ENCODE measurements at regions not wholly inside any gene's neighbourhood (a gene's known extent, or its start where the extent isn't known, plus 50 kb on each side); places are given as distances from the start of the nearest gene placed in this dataset.

GRCh38 chr20:6700563-6701329 lies 66.7 kb upstream of the BMP2 start:
- Histone ChIP-seq H3K18ac (ENCODE audit: low read length) (no peak overlapping the region), H2BK15ac (ENCODE audit: low read length) (no peak overlapping the region), H2AFZ (ENCODE audit: low read length) (no peak overlapping the region), H3K4me3 (ENCODE audit: low read length in 2 of 2) (no peak overlapping the region), H2BK12ac (ENCODE audit: low read length) (no peak overlapping the region), H2BK5ac (ENCODE audit: low read length) (no peak overlapping the region), H4K91ac (ENCODE audit: low read depth, low read length, poor library complexity) (no peak overlapping the region), H2AK5ac (ENCODE audit: low read depth, low read length) (no peak overlapping the region), H3K27ac (replicated peaks; ENCODE audit: low read length) (no peak overlapping the region), H3K14ac (ENCODE audit: low read length) (no peak overlapping the region), H3K4me2 (ENCODE audit: insufficient read depth, low read length, poor library complexity, severe bottlenecking) (no peak overlapping the region), H3K4me1 (ENCODE audit: control insufficient read depth in 2 of 2, insufficient read depth in 1 of 2, low read depth in 1 of 2, low read length in 2 of 2) (peaks cover 0 to 8% of the 10 kb centered on the region in 2 donors), H2BK120ac (ENCODE audit: low read depth, low read length) (no peak overlapping the region), H3K36me3 (replicated peaks in 1 of 2; ENCODE audit: control insufficient read depth in 2 of 2, insufficient read depth in 2 of 2, low read length in 2 of 2) (no peaks in the 10 kb centered on the region), H3K79me1 (ENCODE audit: low read depth, low read length) (no peaks in the 10 kb centered on the region), H4K8ac (ENCODE audit: low read depth, low read length) (no peak overlapping the region), H3K23ac (ENCODE audit: low read depth, low read length, poor library complexity) (no peak overlapping the region), H3K27me3 (ENCODE audit: control insufficient read depth in 3 of 3, insufficient read depth in 3 of 3, low read depth in 1 of 3, low read length in 3 of 3) (no peaks in the 10 kb centered on the region), H3K4ac (ENCODE audit: low read length) (no peak overlapping the region), H3K9ac (ENCODE audit: low read depth, low read length, poor library complexity) (no peak overlapping the region), H3K9me3 (replicated peaks in 1 of 2; ENCODE audit: control insufficient read depth in 2 of 2, insufficient read depth in 1 of 2, low read depth in 1 of 2, low read length in 2 of 2) (no peaks in the 10 kb centered on the region)
- no CpG with 5 or more reads among the region's 11 CpGs for WGBS, 2 donors (ENCODE audit: extremely low coverage in 2 of 2, insufficient read length in 2 of 2, insufficient replicate concordance in 1 of 2)
- no peak for DNase-seq (ENCODE audit: low spot score)

- no peak overlapping the region for H3K9ac ChIP-seq (ENCODE audit: low read depth, low read length, poor library complexity)
- H2AFZ ChIP-seq (ENCODE audit: low read length) = no peak overlapping the region
- no peak overlapping the region for H2BK120ac ChIP-seq (ENCODE audit: low read depth, low read length)
- no peaks in the 10 kb centered on the region for H3K27me3 ChIP-seq (ENCODE audit: control insufficient read depth in 3 of 3, insufficient read depth in 3 of 3, low read depth in 1 of 3, low read length in 3 of 3)
- H3K4me3 ChIP-seq (ENCODE audit: low read length in 2 of 2) = no peak overlapping the region
- H3K4me1 ChIP-seq (ENCODE audit: control insufficient read depth in 2 of 2, insufficient read depth in 1 of 2, low read depth in 1 of 2, low read length in 2 of 2) = peaks cover 0 to 8% of the 10 kb centered on the region in 2 donors
- H3K23ac ChIP-seq (ENCODE audit: low read depth, low read length, poor library complexity) = no peak overlapping the region
- no peak overlapping the region for H3K27ac ChIP-seq (replicated peaks; ENCODE audit: low read length)
- no peak overlapping the region for H2AK5ac ChIP-seq (ENCODE audit: low read depth, low read length)
- no peak overlapping the region for H2BK5ac ChIP-seq (ENCODE audit: low read length)
- no peak overlapping the region for H3K4ac ChIP-seq (ENCODE audit: low read length)
- no peaks in the 10 kb centered on the region for H3K9me3 ChIP-seq (replicated peaks in 1 of 2; ENCODE audit: control insufficient read depth in 2 of 2, insufficient read depth in 1 of 2, low read depth in 1 of 2, low read length in 2 of 2)
- no peaks in the 10 kb centered on the region for H3K79me1 ChIP-seq (ENCODE audit: low read depth, low read length)
- no peak overlapping the region for H3K4me2 ChIP-seq (ENCODE audit: insufficient read depth, low read length, poor library complexity, severe bottlenecking)
- no peak overlapping the region for H2BK15ac ChIP-seq (ENCODE audit: low read length)
- H4K8ac ChIP-seq (ENCODE audit: low read depth, low read length) = no peak overlapping the region
- H4K91ac ChIP-seq (ENCODE audit: low read depth, low read length, poor library complexity) = no peak overlapping the region
- no peak overlapping the region for H2BK12ac ChIP-seq (ENCODE audit: low read length)
- WGBS, 2 donors (ENCODE audit: extremely low coverage in 2 of 2, insufficient read length in 2 of 2, insufficient replicate concordance in 1 of 2) = no CpG with 5 or more reads among the region's 3 CpGs
- DNase-seq (ENCODE audit: low spot score) = no peak
- no peak overlapping the region for H3K14ac ChIP-seq (ENCODE audit: low read length)
- H3K36me3 ChIP-seq (replicated peaks in 1 of 2; ENCODE audit: control insufficient read depth in 2 of 2, insufficient read depth in 2 of 2, low read length in 2 of 2) = no peaks in the 10 kb centered on the region
- no peak overlapping the region for H3K18ac ChIP-seq (ENCODE audit: low read length)
Observed at GRCh38 chr20:6699921-6700562, 67.4 kb upstream of the BMP2 start.

DNA sequence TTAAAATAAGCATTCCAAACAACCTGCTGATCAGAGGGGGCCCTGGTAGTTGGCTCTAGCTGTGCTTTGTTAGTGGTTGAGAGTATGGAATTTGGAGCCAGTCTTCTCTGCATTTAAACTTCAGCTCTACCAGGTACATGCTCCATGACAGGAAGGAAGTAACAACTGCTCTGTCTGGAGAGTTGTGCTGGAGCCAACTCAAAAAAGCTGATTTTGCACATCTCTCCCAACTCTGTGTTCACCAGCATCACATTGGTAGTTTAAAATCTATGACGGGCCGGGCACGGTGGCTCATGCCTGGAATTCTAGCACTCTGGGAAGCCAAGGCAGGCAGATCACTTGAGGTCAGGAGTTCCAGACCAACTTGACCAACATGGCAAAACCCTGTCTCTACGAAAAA lies 68.8 kb upstream of the BMP2 start:
- no CpG with 5 or more reads among the region's 4 CpGs for WGBS, 2 donors (ENCODE audit: extremely low coverage in 2 of 2, insufficient read length in 2 of 2, insufficient replicate concordance in 1 of 2)
- no peak overlapping the region for H3K27ac ChIP-seq (replicated peaks; ENCODE audit: low read length)
- H3K4me2 ChIP-seq (ENCODE audit: insufficient read depth, low read length, poor library complexity, severe bottlenecking) = no peak overlapping the region
- DNase-seq (ENCODE audit: low spot score) = no peak
- no peak overlapping the region for H2AFZ ChIP-seq (ENCODE audit: low read length)
- H4K8ac ChIP-seq (ENCODE audit: low read depth, low read length) = no peak overlapping the region
- H2BK12ac ChIP-seq (ENCODE audit: low read length) = no peak overlapping the region
- H3K9me3 ChIP-seq (replicated peaks in 1 of 2; ENCODE audit: control insufficient read depth in 2 of 2, insufficient read depth in 1 of 2, low read depth in 1 of 2, low read length in 2 of 2) = no peaks in the 10 kb centered on the region
- H3K4me3 ChIP-seq (ENCODE audit: low read length in 2 of 2) = no peak overlapping the region
- H2BK15ac ChIP-seq (ENCODE audit: low read length) = no peak overlapping the region
- no peak overlapping the region for H3K18ac ChIP-seq (ENCODE audit: low read length)
- no peak overlapping the region for H3K9ac ChIP-seq (ENCODE audit: low read depth, low read length, poor library complexity)
- H3K23ac ChIP-seq (ENCODE audit: low read depth, low read length, poor library complexity) = no peak overlapping the region
- H3K27me3 ChIP-seq (ENCODE audit: control insufficient read depth in 3 of 3, insufficient read depth in 3 of 3, low read depth in 1 of 3, low read length in 3 of 3) = no peaks in the 10 kb centered on the region
- no peaks in the 10 kb centered on the region for H3K79me1 ChIP-seq (ENCODE audit: low read depth, low read length)
- H4K91ac ChIP-seq (ENCODE audit: low read depth, low read length, poor library complexity) = no peak overlapping the region
- H2AK5ac ChIP-seq (ENCODE audit: low read depth, low read length) = no peak overlapping the region
- H2BK120ac ChIP-seq (ENCODE audit: low read depth, low read length) = no peak overlapping the region
- H3K4ac ChIP-seq (ENCODE audit: low read length) = no peak overlapping the region
- H3K4me1 ChIP-seq (ENCODE audit: control insufficient read depth in 2 of 2, insufficient read depth in 1 of 2, low read depth in 1 of 2, low read length in 2 of 2) = peaks cover 0 to 8% of the 10 kb centered on the region in 2 donors
- no peak overlapping the region for H2BK5ac ChIP-seq (ENCODE audit: low read length)
- H3K14ac ChIP-seq (ENCODE audit: low read length) = no peak overlapping the region
- no peaks in the 10 kb centered on the region for H3K36me3 ChIP-seq (replicated peaks in 1 of 2; ENCODE audit: control insufficient read depth in 2 of 2, insufficient read depth in 2 of 2, low read length in 2 of 2)

- Histone ChIP-seq H3K9ac (ENCODE audit: low read depth, low read length, poor library complexity) (no peak overlapping the region), H4K8ac (ENCODE audit: low read depth, low read length) (no peak overlapping the region), H2BK120ac (ENCODE audit: low read depth, low read length) (no peak overlapping the region), H3K79me1 (ENCODE audit: low read depth, low read length) (no peaks in the 10 kb centered on the region), H3K27me3 (ENCODE audit: control insufficient read depth in 3 of 3, insufficient read depth in 3 of 3, low read depth in 1 of 3, low read length in 3 of 3) (no peaks in the 10 kb centered on the region), H3K27ac (replicated peaks; ENCODE audit: low read length) (no peak overlapping the region), H3K4me1 (ENCODE audit: control insufficient read depth in 2 of 2, insufficient read depth in 1 of 2, low read depth in 1 of 2, low read length in 2 of 2) (peaks cover 0 to 9% of the 10 kb centered on the region in 2 donors), H3K4me3 (ENCODE audit: low read length in 2 of 2) (no peak overlapping the region), H2AFZ (ENCODE audit: low read length) (no peak overlapping the region), H2BK5ac (ENCODE audit: low read length) (no peak overlapping the region), H3K4me2 (ENCODE audit: insufficient read depth, low read length, poor library complexity, severe bottlenecking) (no peak overlapping the region), H4K91ac (ENCODE audit: low read depth, low read length, poor library complexity) (no peak overlapping the region), H3K36me3 (replicated peaks in 1 of 2; ENCODE audit: control insufficient read depth in 2 of 2, insufficient read depth in 2 of 2, low read length in 2 of 2) (no peaks in the 10 kb centered on the region), H3K23ac (ENCODE audit: low read depth, low read length, poor library complexity) (no peak overlapping the region), H2AK5ac (ENCODE audit: low read depth, low read length) (no peak overlapping the region), H3K4ac (ENCODE audit: low read length) (no peak overlapping the region), H2BK15ac (ENCODE audit: low read length) (no peak overlapping the region), H3K9me3 (replicated peaks in 1 of 2; ENCODE audit: control insufficient read depth in 2 of 2, insufficient read depth in 1 of 2, low read depth in 1 of 2, low read length in 2 of 2) (no peaks in the 10 kb centered on the region), H3K18ac (ENCODE audit: low read length) (no peak overlapping the region), H2BK12ac (ENCODE audit: low read length) (no peak overlapping the region), H3K14ac (ENCODE audit: low read length) (no peak overlapping the region)
- WGBS, 2 donors (ENCODE audit: extremely low coverage in 2 of 2, insufficient read length in 2 of 2, insufficient replicate concordance in 1 of 2) = no CpG with 5 or more reads among the region's 6 CpGs
- no peak for DNase-seq (ENCODE audit: low spot score)
Observed at GRCh38 chr20:6698056-6698455, 69.4 kb upstream of the BMP2 start.
